Heart left ventricle (tissue), 16 donors: ENCODE measurements at regions not wholly inside any gene's neighbourhood (a gene's known extent, or its start where the extent isn't known, plus 50 kb on each side); places are given as distances from the start of the nearest gene placed in this dataset.

ENCODE experiments used
- ATAC-seq, 4 donors: fragments of 200-7000 bp; cut with Tn5 transposase; one replicate each; pipeline ENCODE4 v1.9.1; 2020 to 2022; ENCODE audit warnings: moderate library complexity in 4 of 4, mild to moderate bottlenecking in 3 of 4, moderate number of reproducible peaks in 1 of 4
- DNase-seq, 5 donors: peaks; one replicate each; pipeline ENCODE4 v3.0.0-alpha.2; 2020
- H3K27ac ChIP-seq, 12 donors: fragments of 200-600 bp; sonication (generic) in 4 of 12; one replicate each; pipeline versions ENCODE4 v1.5.0 to v1.8.0; 2016 to 2022; ENCODE audit warnings: mild to moderate bottlenecking in 2 of 12
- H3K27me3 ChIP-seq, 9 donors: fragments of 200-600 bp; sonication (generic) in 2 of 9; one replicate each; pipeline versions ENCODE4 v1.5.1 to v1.8.0; 2016 to 2022; ENCODE audit warnings: mild to moderate bottlenecking in 3 of 9
- H3K36me3 ChIP-seq, 9 donors: fragments of 200-600 bp; sonication (generic) in 2 of 9; one replicate each; pipeline versions ENCODE4 v1.5.0 to v1.8.0; 2018 to 2022; ENCODE audit warnings: mild to moderate bottlenecking in 2 of 9
- H3K4me1 ChIP-seq, 12 donors: fragments of 200-600 bp; sonication (generic) in 4 of 12; one replicate each; pipeline versions ENCODE4 v1.5.0 to v1.8.0; 2016 to 2022; ENCODE audit warnings: mild to moderate bottlenecking in 3 of 12
- H3K4me3 ChIP-seq, 12 donors: fragments of 200-600 bp; sonication (generic) in 4 of 12; one replicate each; pipeline versions ENCODE4 v1.5.0 to v1.8.0; 2017 to 2022; ENCODE audit warnings: mild to moderate bottlenecking in 9 of 12, moderate library complexity in 4 of 12
- H3K9me3 ChIP-seq, 12 donors: fragments of 200-600 bp; sonication (generic) in 4 of 12; one replicate each; pipeline versions ENCODE4 v1.5.0 to v1.8.0; 2016 to 2022; ENCODE audit warnings: mild to moderate bottlenecking in 1 of 12
- CTCF ChIP-seq, 12 donors: fragments of 200-600 bp; sonication (generic) in 4 of 12; IDR thresholded peaks; one replicate each; pipeline versions ENCODE4 v1.5.0 to v1.8.0; 2018 to 2022; ENCODE audit warnings: antibody characterized with exemption in 12 of 12, mild to moderate bottlenecking in 5 of 12
- POLR2A ChIP-seq, 2 donors: fragments of 450-650 bp; IDR thresholded peaks; one replicate each; pipeline ENCODE4 v1.6.1; 2017; ENCODE audit warnings: antibody characterized with exemption in 2 of 2, mild to moderate bottlenecking in 2 of 2, moderate library complexity in 2 of 2
- WGBS, 4 donors: extraction: QIAGEN DNeasy Blood & Tissue Kit in 2 of 4; methylation state at CpG; one replicate each; pipeline versions ENCODE4 v1.1.5 to v1.1.7; 2013 to 2018; 5-methylcytosine and 5-hydroxymethylcytosine counted together
- intact Hi-C, 10 donors: fragments of 100-400 bp; cut with DNase I; formaldehyde crosslinking; loops; one replicate each; pipeline versions ENCODE4 v1.11.1 to v1.14.2; 2022
- donor health status: ischemic (EF 13 %, LVEDD 7.1; RV severe dilation, severe dysfunction).
- donor health status: healthy with polysubstance abuse.
- donor health status: DM: no; HTN: yes; CAD: no.
- donor health status: DM: no; HTN: no; CAD: no.
- donor health status: ischemic (EF 25% LVEDD 6.9; RV normal size, moderate dysfunction).
- donor health status: ischemic (EF 25% LVEDD 5.7; RV mildly dilated, moderate dysfunction).
- donor health status: healthy.
- donor health status: DM: yes; HTN: yes; CAD: no.
- donor health status: ischemic (EF 35%, LVEDD 5.7; RV mildly dilated, moderate dysfunction).
- donor health status: nonischemic (EF 11% LVEDD 7.7; RV severe dilation, severe dysfunction).
- donor health status: DM: yes; HTN: yes; CAD: no.
- donor health status: PGD.
- donor health status: ischemic (EF 29% LVEDD 5.4; RV normal size, mild dysfunction).
- donor health status: nonischemic (EF 23%, LVEDD 6.1; RV moderate dilation, normal function).

- no peak overlapping the region for H3K27ac ChIP-seq
- intact Hi-C loops: no loop called here
- H3K36me3 ChIP-seq: no peaks in the 10 kb centered on the region
- WGBS, 4 donors: 70 to 89% (median 89%) methylated on average over 1 of the region's 1 CpG
- DNase-seq (no peak), ATAC-seq (no peak)
- H3K27me3 ChIP-seq: peaks cover 0 to 11% (median 0%) of the 10 kb centered on the region in 9 donors
- H3K4me1 ChIP-seq: no peaks in the 10 kb centered on the region
- no peak for TF ChIP-seq POLR2A (IDR thresholded peaks at IDR 0.05)
- TF ChIP-seq CTCF (IDR thresholded peaks at IDR 0.05): no peak
- no peaks in the 10 kb centered on the region for H3K9me3 ChIP-seq
- no peak overlapping the region for H3K4me3 ChIP-seq
Observed at GRCh38 chr10:42482411-42482810, 156.0 kb downstream of the ZNF33B start.

- TF ChIP-seq CTCF (IDR thresholded peaks at IDR 0.05) (no peak), POLR2A (IDR thresholded peaks at IDR 0.05) (no peak)
- H3K36me3 ChIP-seq: no peaks in the 10 kb centered on the region
- 95 to 98% (median 96%) methylated on average over 1 of the region's 1 CpG for WGBS, 4 donors
- H3K4me1 ChIP-seq: peaks cover 0 to 9% (median 0%) of the 10 kb centered on the region in 12 donors
- H3K27ac ChIP-seq: no peak overlapping the region
- DNase-seq (no peak), ATAC-seq (no peak)
- H3K9me3 ChIP-seq: no peaks in the 10 kb centered on the region
- no peak overlapping the region for H3K4me3 ChIP-seq
- peaks cover 0 to 31% (median 17%) of the 10 kb centered on the region in 9 donors for H3K27me3 ChIP-seq
- intact Hi-C loops: no loop called here
Observed at GRCh38 chr10:42479057-42479456, 159.3 kb downstream of the ZNF33B start.

- Histone ChIP-seq H3K27me3 (peaks cover 0 to 31% (median 17%) of the 10 kb centered on the region in 9 donors), H3K9me3 (no peaks in the 10 kb centered on the region), H3K27ac (no peak overlapping the region), H3K4me3 (no peak overlapping the region), H3K36me3 (no peaks in the 10 kb centered on the region), H3K4me1 (peaks cover 0 to 9% (median 0%) of the 10 kb centered on the region in 12 donors)
- ATAC-seq (no peak), DNase-seq (no peak)
- 74 to 84% (median 82%) methylated on average over 19 of the region's 19 CpGs for WGBS, 4 donors
- intact Hi-C loops: no loop called here
- TF ChIP-seq CTCF (IDR thresholded peaks at IDR 0.05) (no peak), POLR2A (IDR thresholded peaks at IDR 0.05) (no peak)
Observed at GRCh38 chr10:42477170-42477569, 161.2 kb downstream of the ZNF33B start.

- Histone ChIP-seq H3K4me1 (peaks cover 0 to 9% (median 0%) of the 10 kb centered on the region in 12 donors), H3K27ac (no peak overlapping the region), H3K9me3 (no peaks in the 10 kb centered on the region), H3K36me3 (no peaks in the 10 kb centered on the region), H3K27me3 (peaks cover 0 to 32% (median 17%) of the 10 kb centered on the region in 9 donors), H3K4me3 (peak overlapping the region in 10 of 12 donors; percentile 15 to 52 (median 38))
- ATAC-seq (no peak), DNase-seq (no peak)
- intact Hi-C loops: no loop called here
- WGBS, 4 donors: 7 to 21% (median 14%) methylated on average over 9 to 20 of the region's 20 CpGs
- TF ChIP-seq POLR2A (IDR thresholded peaks at IDR 0.05) (no peak), CTCF (IDR thresholded peaks at IDR 0.05) (no peak)
Observed at GRCh38 chr10:42476101-42476500, 162.3 kb downstream of the ZNF33B start.
